RWPE1 (cell line): ENCODE measurements at regions not wholly inside any gene's neighbourhood (a gene's known extent, or its start where the extent isn't known, plus 50 kb on each side); places are given as distances from the start of the nearest gene placed in this dataset.
"Not testable (repeated sequence)": the region's sequence is repeated elsewhere in the genome, so short reads cannot be mapped to it uniquely, and the experiment has no call there.

ENCODE experiments used
- CTCF ChIA-PET: fragments of 350-600 bp; sonication (Branson Sonifier 250); formaldehyde crosslinking; extraction: SDS; loops from one replicate; lab custom pipeline; 2021; lab: Yijun Ruan, JAX
- POLR2A ChIA-PET: fragments of 400-600 bp; formaldehyde crosslinking; extraction: SDS; loops from one replicate; lab custom pipeline; 2020; ENCODE audit warnings: antibody characterized with exemption; ENCODE audit not compliant: low non-redundant PET; lab: Yijun Ruan, JAX
- DNase-seq: peaks from one replicate; pipeline ENCODE4 v3.0.0; 2012; ENCODE audit warnings: low spot score
- H3K27ac ChIP-seq: fragments of 450-650 bp; 2 replicates; pipeline ENCODE4 v1.5.1; 2017
- CTCF ChIP-seq: fragments of 450-650 bp; conservative IDR thresholded peaks from 2 replicates; pipeline ENCODE4 v1.5.1; 2017; ENCODE audit warnings: low read depth, mild to moderate bottlenecking

GRCh38 chr7:66426332-66426731, 202.3 kb upstream of the KCTD7 start:
- ChIA-PET CTCF (no interaction called here), POLR2A (no interaction called here)
- no peak for DNase-seq
- H3K27ac ChIP-seq = no peak overlapping the region
- no peak for TF ChIP-seq CTCF

- POLR2A ChIA-PET = no interaction called here
- CTCF ChIA-PET = no interaction called here
- TF ChIP-seq CTCF = no peak
- H3K27ac ChIP-seq = no peak overlapping the region
- no peak for DNase-seq
Observed at GRCh38 chr7:66426996-66427395, 201.7 kb upstream of the KCTD7 start.

GRCh38 chr7:66427956-66428355, 200.7 kb upstream of the KCTD7 start:
- CTCF ChIA-PET = no interaction called here
- POLR2A ChIA-PET = no interaction called here
- no peak for TF ChIP-seq CTCF
- DNase-seq = no peak
- H3K27ac ChIP-seq = no peak overlapping the region

- DNase-seq = no peak
- no peak overlapping the region for H3K27ac ChIP-seq
- POLR2A ChIA-PET = no interaction called here
- no peak for TF ChIP-seq CTCF
- CTCF ChIA-PET = interaction anchor here (0.6 kb wide), 1 partner anchor 381 kb away, joined by 4 read pairs; no protein-coding TSS in a partner anchor
Observed at GRCh38 chr7:66429498-66430163, 199.1 kb upstream of the KCTD7 start.

GRCh38 chr7:66430164-66430545, 198.5 kb upstream of the KCTD7 start:
- no peak overlapping the region for H3K27ac ChIP-seq
- POLR2A ChIA-PET = no interaction called here
- DNase-seq = no peak
- TF ChIP-seq CTCF = no peak
- CTCF ChIA-PET = interaction anchor here (0.6 kb wide), 1 partner anchor 382 kb away, joined by 4 read pairs; no protein-coding TSS in a partner anchor

GRCh38 chr7:66438703-66439405, 189.8 kb upstream of the KCTD7 start:
- DNase-seq, H3K27ac ChIP-seq, POLR2A ChIA-PET, CTCF ChIA-PET: not testable (repeated sequence)

- DNase-seq = no peak
- ChIA-PET POLR2A (no interaction called here), CTCF (no interaction called here)
- H3K27ac ChIP-seq = no peak overlapping the region
- TF ChIP-seq CTCF = no peak
Observed at GRCh38 chr7:66442385-66442784, 186.3 kb upstream of the KCTD7 start.
